ENCODE measurements at regions not wholly inside any gene's neighbourhood (a gene's known extent, or its start where the extent isn't known, plus 50 kb on each side); places are given as distances from the start of the nearest gene placed in this dataset.

- DNase-seq (ENCODE audit: low spot score) = no peak
These were observed 188.7 kb downstream of the GADD45G start for GRCh38 chr9:89793551-89793950.

GRCh38 chr9:89794918-89795317, 190.1 kb downstream of the GADD45G start:
- DNase-seq (ENCODE audit: low spot score) = no peak

GRCh38 chr9:89795538-89796195, 190.9 kb downstream of the GADD45G start:
- DNase-seq (ENCODE audit: low spot score) = no peak

GRCh38 chr9:89796606-89797005, 191.8 kb downstream of the GADD45G start:
- no peak for DNase-seq (ENCODE audit: low spot score)

- DNase-seq (ENCODE audit: low spot score) = no peak
These were observed 192.4 kb downstream of the GADD45G start for GRCh38 chr9:89797255-89797654.

- DNase-seq (ENCODE audit: low spot score) = no peak
These were observed 193.2 kb downstream of the GADD45G start for GRCh38 chr9:89797937-89798455.

- no peak for DNase-seq (ENCODE audit: low spot score)
These were observed 193.8 kb downstream of the GADD45G start for GRCh38 chr9:89798547-89799120.

- no peak for DNase-seq (ENCODE audit: low spot score)
These were observed 194.4 kb downstream of the GADD45G start for GRCh38 chr9:89799221-89799620.

GRCh38 chr9:89799766-89800165, 195.0 kb downstream of the GADD45G start:
- no peak for DNase-seq (ENCODE audit: low spot score)

- no peak for DNase-seq (ENCODE audit: low spot score)
These were observed 196.5 kb downstream of the GADD45G start for GRCh38 chr9:89801341-89801740.

GRCh38 chr9:89801742-89802670, 197.2 kb downstream of the GADD45G start:
- no peak for DNase-seq (ENCODE audit: low spot score)

GRCh38 chr9:89802781-89803355, 198.1 kb downstream of the GADD45G start:
- no peak for DNase-seq (ENCODE audit: low spot score)

GRCh38 chr9:89803403-89803802, 198.6 kb downstream of the GADD45G start:
- DNase-seq (ENCODE audit: low spot score) = no peak

- DNase-seq (ENCODE audit: low spot score) = no peak
These were observed 200.1 kb downstream of the GADD45G start for GRCh38 chr9:89804766-89805531.

GRCh38 chr9:89805571-89806292, 200.9 kb downstream of the GADD45G start:
- no peak for DNase-seq (ENCODE audit: low spot score)

- no peak for DNase-seq (ENCODE audit: low spot score)
These were observed 201.7 kb downstream of the GADD45G start for GRCh38 chr9:89806371-89807100.

- no peak for DNase-seq (ENCODE audit: low spot score)
These were observed 202.2 kb downstream of the GADD45G start for GRCh38 chr9:89807101-89807395.

- no peak for DNase-seq (ENCODE audit: low spot score)
These were observed 202.9 kb downstream of the GADD45G start for GRCh38 chr9:89807682-89808075.

- DNase-seq (ENCODE audit: low spot score) = no peak
These were observed 203.4 kb downstream of the GADD45G start for GRCh38 chr9:89808076-89808755.

- DNase-seq (ENCODE audit: low spot score) = no peak
These were observed 204.0 kb downstream of the GADD45G start for GRCh38 chr9:89808756-89809181.
